Heart right ventricle (tissue), 16 donors: ENCODE measurements at regions not wholly inside any gene's neighbourhood (a gene's known extent, or its start where the extent isn't known, plus 50 kb on each side); places are given as distances from the start of the nearest gene placed in this dataset.

Source experiments
- ATAC-seq, 8 donors: fragments of 200-7000 bp; cut with Tn5 transposase; one replicate each; pipeline ENCODE4 v1.9.1; 2020; ENCODE audit warnings: mild to moderate bottlenecking in 8 of 8, moderate library complexity in 8 of 8, moderate number of reproducible peaks in 1 of 8
- DNase-seq, 2 donors: peaks; one replicate each; pipeline ENCODE4 v3.0.0-alpha.2; 2020
- H3K27ac ChIP-seq, 10 donors: fragments of 200-600 bp; sonication (generic) in 2 of 10; one replicate each; pipeline versions ENCODE4 v1.5.0 to v1.8.0; 2020 to 2022; ENCODE audit warnings: mild to moderate bottlenecking in 3 of 10
- H3K27me3 ChIP-seq, 7 donors: fragments of 200-600 bp; one replicate each; pipeline ENCODE4 v1.8.0; 2021 to 2022; ENCODE audit warnings: mild to moderate bottlenecking in 2 of 7
- H3K36me3 ChIP-seq, 9 donors: fragments of 200-600 bp; sonication (generic) in 1 of 9; one replicate each; pipeline versions ENCODE4 v1.5.0 to v1.8.0; 2020 to 2022; ENCODE audit warnings: mild to moderate bottlenecking in 2 of 9
- H3K4me1 ChIP-seq, 9 donors: fragments of 200-600 bp; sonication (generic) in 1 of 9; one replicate each; pipeline versions ENCODE4 v1.5.0 to v1.8.0; 2020 to 2022; ENCODE audit warnings: mild to moderate bottlenecking in 4 of 9
- H3K4me3 ChIP-seq, 10 donors: fragments of 200-600 bp; sonication (generic) in 2 of 10; one replicate each; pipeline versions ENCODE4 v1.5.0 to v1.8.0; 2020 to 2022; ENCODE audit warnings: mild to moderate bottlenecking in 7 of 10, moderate library complexity in 2 of 10
- H3K9me3 ChIP-seq, 11 donors: fragments of 200-600 bp in 10 of 11; sonication (generic) in 2 of 11; one replicate each; pipeline versions ENCODE4 v1.5.0 to v1.8.0; 2013 to 2022; ENCODE audit warnings: mild to moderate bottlenecking in 2 of 11, control low read depth in 1 of 11, moderate library complexity in 1 of 11
- whole genome bisulfite sequencing, 2 donors: extraction: QIAGEN DNeasy Blood & Tissue Kit; methylation state at CpG; one replicate each; pipeline ENCODE4 v1.1.7; 2013; ENCODE audit warnings: inconsistent platforms in 1 of 2; 5-methylcytosine and 5-hydroxymethylcytosine counted together
- intact Hi-C, 10 donors: fragments of 100-400 bp; cut with DNase I; formaldehyde crosslinking; loops; one replicate each; pipeline versions ENCODE4 v1.11.1 to v1.14.2; 2022
- TF ChIP-seq, protein P1 (sequence below), 9 donors: fragments of 200-600 bp; sonication (generic) in 2 of 9; IDR thresholded peaks; one replicate each; pipeline versions ENCODE4 v1.5.0 to v1.8.0; 2021 to 2022; ENCODE audit warnings: antibody characterized with exemption in 9 of 9, mild to moderate bottlenecking in 5 of 9, moderate library complexity in 1 of 9
- donor health status: Arrhythmogenic right ventricular cardiomyopathy.
- donor health status: ischemic (EF 13 %, LVEDD 7.1; RV severe dilation, severe dysfunction).
- donor health status: healthy with polysubstance abuse.
- donor health status: DM: no; HTN: yes; CAD: no.
- donor health status: DM: no; HTN: no; CAD: no.
- donor health status: ischemic (EF 25% LVEDD 6.9; RV normal size, moderate dysfunction).
- donor health status: ischemic (EF 25% LVEDD 5.7; RV mildly dilated, moderate dysfunction).
- donor health status: healthy.
- donor health status: DM: yes; HTN: yes; CAD: no.
- donor health status: Ischemic cardiomyopathy.
- donor health status: ischemic (EF 35%, LVEDD 5.7; RV mildly dilated, moderate dysfunction).
- donor health status: nonischemic (EF 11% LVEDD 7.7; RV severe dilation, severe dysfunction).
- donor health status: DM: yes; HTN: yes; CAD: no.
- donor health status: PGD.
- donor health status: ischemic (EF 29% LVEDD 5.4; RV normal size, mild dysfunction).
- donor health status: nonischemic (EF 23%, LVEDD 6.1; RV moderate dilation, normal function).

DNA sequence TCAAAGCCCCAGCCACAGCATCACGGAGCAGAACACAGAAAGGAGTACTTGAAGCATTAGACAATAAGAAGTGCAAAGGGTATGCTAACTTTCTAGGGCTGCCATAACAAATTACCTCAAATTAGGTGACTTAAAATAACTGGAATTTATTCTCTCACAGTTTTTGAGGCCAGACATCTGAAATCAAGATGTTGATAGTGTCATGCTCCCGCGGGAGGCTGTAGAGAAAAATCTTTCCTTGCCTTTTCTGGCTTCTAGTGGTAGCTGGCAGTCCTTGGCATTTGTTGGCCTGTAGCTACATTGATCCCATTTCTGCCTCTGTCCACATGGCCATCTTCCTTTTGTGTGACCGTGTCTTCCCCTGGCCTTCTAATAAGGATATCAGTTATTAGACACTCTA, 51.9 kb upstream of the SPDL1 start:
- TF ChIP-seq, protein P1, sequence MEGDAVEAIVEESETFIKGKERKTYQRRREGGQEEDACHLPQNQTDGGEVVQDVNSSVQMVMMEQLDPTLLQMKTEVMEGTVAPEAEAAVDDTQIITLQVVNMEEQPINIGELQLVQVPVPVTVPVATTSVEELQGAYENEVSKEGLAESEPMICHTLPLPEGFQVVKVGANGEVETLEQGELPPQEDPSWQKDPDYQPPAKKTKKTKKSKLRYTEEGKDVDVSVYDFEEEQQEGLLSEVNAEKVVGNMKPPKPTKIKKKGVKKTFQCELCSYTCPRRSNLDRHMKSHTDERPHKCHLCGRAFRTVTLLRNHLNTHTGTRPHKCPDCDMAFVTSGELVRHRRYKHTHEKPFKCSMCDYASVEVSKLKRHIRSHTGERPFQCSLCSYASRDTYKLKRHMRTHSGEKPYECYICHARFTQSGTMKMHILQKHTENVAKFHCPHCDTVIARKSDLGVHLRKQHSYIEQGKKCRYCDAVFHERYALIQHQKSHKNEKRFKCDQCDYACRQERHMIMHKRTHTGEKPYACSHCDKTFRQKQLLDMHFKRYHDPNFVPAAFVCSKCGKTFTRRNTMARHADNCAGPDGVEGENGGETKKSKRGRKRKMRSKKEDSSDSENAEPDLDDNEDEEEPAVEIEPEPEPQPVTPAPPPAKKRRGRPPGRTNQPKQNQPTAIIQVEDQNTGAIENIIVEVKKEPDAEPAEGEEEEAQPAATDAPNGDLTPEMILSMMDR (IDR thresholded peaks at IDR 0.05), result no peak
- WGBS, 2 donors, result 76 to 78% methylated on average over 4 of the region's 4 CpGs

GRCh38 chr5:169527863-169528262, 55.7 kb upstream of the SPDL1 start:
- H3K27me3 ChIP-seq, result peaks cover 0 to 10% (median 0%) of the 10 kb centered on the region in 7 donors
- H3K36me3 ChIP-seq, result no peaks in the 10 kb centered on the region
- ATAC-seq (no peak), DNase-seq (no peak)
- H3K4me3 ChIP-seq, result no peak overlapping the region
- peaks cover 0 to 3% (median 0%) of the 10 kb centered on the region in 11 donors for H3K9me3 ChIP-seq
- no peaks in the 10 kb centered on the region for H3K4me1 ChIP-seq
- no peak overlapping the region for H3K27ac ChIP-seq
- TF ChIP-seq, protein P1 (IDR thresholded peaks at IDR 0.05), result no peak
- intact Hi-C loops, result no loop called here

More for the DNA sequence above, 51.9 kb upstream of the SPDL1 start:
- no peaks in the 10 kb centered on the region for H3K36me3 ChIP-seq
- H3K27me3 ChIP-seq, result peaks cover 0 to 10% (median 0%) of the 10 kb centered on the region in 7 donors
- no peaks in the 10 kb centered on the region for H3K4me1 ChIP-seq
- H3K4me3 ChIP-seq, result no peak overlapping the region
- H3K27ac ChIP-seq, result no peak overlapping the region
- DNase-seq, result no peak
- intact Hi-C loops, result no loop called here
- peaks cover 0 to 3% (median 0%) of the 10 kb centered on the region in 11 donors for H3K9me3 ChIP-seq
- no peak for ATAC-seq

- WGBS, 2 donors, result 63 to 75% methylated on average over 2 of the region's 2 CpGs
- no peak overlapping the region for H3K27ac ChIP-seq
- no peaks in the 10 kb centered on the region for H3K36me3 ChIP-seq
- intact Hi-C loops, result no loop called here
- ATAC-seq (no peak), DNase-seq (no peak)
- H3K27me3 ChIP-seq, result peaks cover 0 to 10% (median 0%) of the 10 kb centered on the region in 7 donors
- no peak overlapping the region for H3K4me3 ChIP-seq
- H3K4me1 ChIP-seq, result peaks cover 0 to under 1% (median 0%) of the 10 kb centered on the region in 9 donors
- TF ChIP-seq, protein P1 (IDR thresholded peaks at IDR 0.05), result no peak
- H3K9me3 ChIP-seq, result peaks cover 0 to 3% (median 0%) of the 10 kb centered on the region in 11 donors
Measured at GRCh38 chr5:169527066-169527465, 56.5 kb upstream of the SPDL1 start.

GRCh38 chr5:169522851-169523250, 60.7 kb upstream of the SPDL1 start:
- TF ChIP-seq, protein P1 (IDR thresholded peaks at IDR 0.05), result no peak
- no peak for ATAC-seq
- no peaks in the 10 kb centered on the region for H3K27me3 ChIP-seq
- WGBS, 2 donors, result 82 to 85% methylated on average over 3 of the region's 3 CpGs
- no peak overlapping the region for H3K27ac ChIP-seq
- H3K4me3 ChIP-seq, result no peak overlapping the region
- H3K4me1 ChIP-seq, result peaks cover 0 to 6% (median 4%) of the 10 kb centered on the region in 9 donors
- DNase-seq, result no peak
- intact Hi-C loops, result no loop called here
- H3K36me3 ChIP-seq, result no peaks in the 10 kb centered on the region
- H3K9me3 ChIP-seq, result peaks cover 0 to 15% (median 6%) of the 10 kb centered on the region in 11 donors
